Hypothalamus (tissue), 51 donors: ENCODE measurements at regions not wholly inside any gene's neighbourhood (a gene's known extent, or its start where the extent isn't known, plus 50 kb on each side); places are given as distances from the start of the nearest gene placed in this dataset.

ENCODE experiments used
- DNase-seq, 51 donors: peaks; one replicate each; lab custom pipeline; 2025; lab: John Stamatoyannopoulos, UW

- no peak for DNase-seq
Observed at GRCh38 chr2:120494446-120494845, 148.5 kb downstream of the INHBB start.

GRCh38 chr2:120495586-120495985, 149.7 kb downstream of the INHBB start:
- DNase-seq = no peak

DNA sequence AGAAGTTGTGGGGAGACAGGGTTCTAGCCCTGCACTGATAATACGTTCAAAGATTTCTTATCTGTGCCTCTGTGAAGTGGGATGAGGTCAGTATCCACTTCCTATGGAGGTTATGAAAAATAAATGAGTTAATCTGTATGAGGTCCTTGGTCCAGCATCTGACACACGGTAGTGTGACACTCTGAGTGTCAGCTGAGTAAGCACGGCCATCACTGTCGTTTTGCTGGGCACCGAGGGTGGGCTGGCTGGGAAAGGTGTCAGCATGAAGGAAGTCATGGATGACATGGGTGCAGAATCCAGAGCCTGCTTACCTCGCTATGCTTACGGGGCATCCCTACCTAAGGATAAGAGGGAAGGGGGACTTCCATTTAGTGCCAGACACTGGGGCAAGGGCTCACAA, 150.3 kb downstream of the INHBB start:
- DNase-seq = no peak

GRCh38 chr2:120496759-120497158, 150.8 kb downstream of the INHBB start:
- no peak for DNase-seq

- DNase-seq = no peak
Observed at GRCh38 chr2:120497261-120497977, 151.5 kb downstream of the INHBB start.

GRCh38 chr2:120498121-120498520, 152.2 kb downstream of the INHBB start:
- DNase-seq = no peak

GRCh38 chr2:120498576-120499394, 152.8 kb downstream of the INHBB start:
- DNase-seq = no peak

GRCh38 chr2:120499784-120500495, 154.0 kb downstream of the INHBB start:
- DNase-seq = no peak

- no peak for DNase-seq
Observed at GRCh38 chr2:120501591-120501990, 155.7 kb downstream of the INHBB start.

- DNase-seq = no peak
Observed at GRCh38 chr2:120502357-120502756, 156.4 kb downstream of the INHBB start.

DNA sequence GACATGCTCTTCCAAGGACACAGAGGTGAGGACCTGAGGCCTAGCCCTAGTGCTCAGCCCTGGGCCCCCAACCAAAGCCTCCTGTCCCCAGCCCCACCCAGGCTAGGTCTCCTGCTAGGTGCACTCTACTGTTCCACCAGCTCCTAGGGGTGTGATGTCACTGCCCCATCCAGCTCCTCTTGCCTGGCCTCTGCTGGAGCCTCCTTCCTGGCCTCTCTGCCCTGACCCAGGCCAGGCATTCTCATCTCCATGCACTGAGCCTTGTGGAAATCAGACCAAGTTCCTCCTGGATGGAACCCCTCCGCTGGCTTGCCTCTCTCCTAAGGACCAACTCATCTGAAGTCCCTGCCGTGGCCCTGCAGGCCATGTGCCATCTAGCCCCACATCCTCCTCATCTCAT, 156.8 kb downstream of the INHBB start:
- no peak for DNase-seq

GRCh38 chr2:120503206-120503792, 157.4 kb downstream of the INHBB start:
- no peak for DNase-seq

GRCh38 chr2:120503793-120504571, 158.0 kb downstream of the INHBB start:
- DNase-seq = peak in 1 of 51 donors; percentile 9

DNA sequence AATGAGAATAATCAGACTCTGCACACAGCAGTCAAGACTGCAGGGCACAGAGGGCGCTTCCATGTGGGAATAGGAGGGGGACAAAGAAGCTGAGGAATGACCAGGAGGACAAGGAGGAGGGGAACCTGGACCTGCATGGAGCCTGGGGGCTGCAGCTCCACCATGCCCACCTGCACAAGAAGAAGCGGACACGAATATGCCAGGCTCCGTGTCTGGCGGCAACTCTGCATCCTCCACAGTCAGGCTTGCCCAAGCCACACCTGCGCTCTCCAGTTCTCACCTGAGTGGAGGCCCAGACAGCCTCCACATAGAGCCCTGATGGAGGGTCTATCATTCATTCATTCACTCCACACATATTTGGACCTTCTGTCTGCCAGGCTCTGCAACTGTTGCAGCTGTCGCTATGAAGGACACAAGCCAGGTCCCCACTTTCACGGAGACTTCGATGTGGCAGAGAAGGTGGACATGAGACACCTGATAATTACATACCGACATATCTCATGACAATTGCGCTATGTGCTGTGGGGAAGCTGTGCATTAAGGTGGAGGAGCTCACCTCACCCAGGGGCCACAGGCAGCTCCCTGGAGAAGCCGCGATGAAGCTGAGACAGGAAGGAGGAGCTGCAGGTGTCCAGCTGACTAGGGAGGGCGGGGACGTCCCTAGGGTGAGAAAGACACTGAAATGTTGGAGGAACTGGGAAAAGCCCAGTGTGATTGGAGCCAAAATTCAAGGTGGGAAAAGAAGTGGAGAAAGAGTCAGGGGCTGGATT, 159.2 kb downstream of the INHBB start:
- no peak for DNase-seq

- DNase-seq = no peak
Observed at GRCh38 chr2:120508567-120509041, 162.7 kb downstream of the INHBB start.

DNA sequence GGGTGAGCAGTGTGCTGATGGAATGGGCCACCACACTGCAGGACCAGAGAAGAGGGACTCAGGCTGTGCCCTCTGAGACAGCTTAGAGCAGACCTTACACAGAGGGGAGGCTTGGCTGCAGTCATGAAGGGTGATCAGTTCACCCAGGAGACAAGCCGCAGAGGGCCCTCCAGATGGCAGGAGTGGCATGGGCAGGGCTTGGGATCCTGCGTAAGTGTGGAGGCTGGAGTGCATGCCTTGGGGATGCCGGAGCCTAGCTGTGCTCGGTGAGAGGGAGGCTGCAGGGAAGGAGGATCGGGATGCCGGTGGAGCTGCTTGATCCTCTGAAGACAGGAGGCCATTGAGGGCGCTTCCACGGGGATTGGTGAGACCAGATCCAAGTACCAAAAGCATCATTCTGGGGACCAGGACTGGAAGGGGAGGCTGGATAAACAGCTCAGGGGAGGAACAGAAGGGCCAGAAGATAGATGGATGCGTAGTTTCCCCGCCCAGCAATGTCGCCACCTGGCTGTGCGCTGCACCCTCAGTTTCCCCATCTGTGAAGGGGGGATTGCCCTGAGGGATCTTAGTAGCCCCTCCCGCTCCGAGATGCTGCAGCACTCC, 163.4 kb downstream of the INHBB start:
- no peak for DNase-seq

DNA sequence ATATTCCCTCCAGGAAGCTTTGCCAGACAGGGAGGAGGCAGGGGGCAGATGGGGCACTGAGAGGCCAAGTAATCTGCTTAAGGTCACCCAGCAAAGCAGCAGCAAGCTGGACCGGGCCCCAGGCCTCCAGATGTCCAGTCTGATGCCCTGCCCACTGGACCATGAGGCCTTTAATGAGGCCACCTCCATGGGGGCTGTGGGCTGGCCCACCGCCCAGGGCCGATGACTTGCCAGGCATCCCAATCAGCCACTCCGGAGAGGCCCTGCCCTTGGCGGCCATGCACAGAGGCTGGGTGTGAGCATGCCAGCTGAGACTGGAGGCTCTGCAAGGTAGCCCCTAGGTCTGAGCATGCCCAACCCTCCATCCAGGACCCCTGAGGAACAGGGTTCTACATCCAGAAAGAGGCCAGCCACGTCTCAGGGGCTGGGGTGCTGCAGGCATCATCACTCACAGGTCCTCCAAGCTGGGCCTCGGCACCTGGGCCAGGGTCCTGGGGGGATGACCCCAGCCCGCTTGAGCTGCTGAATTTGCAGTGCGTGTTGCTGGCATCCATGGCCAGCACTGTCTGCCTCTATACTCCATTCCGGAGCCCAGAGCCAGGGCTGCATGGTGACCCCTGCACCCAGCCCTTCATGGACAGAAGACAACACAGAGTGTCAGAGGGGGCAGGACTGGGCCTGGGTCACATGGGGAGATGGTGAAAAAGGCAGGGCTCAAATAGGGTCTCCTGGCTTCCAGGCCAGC, 164.2 kb downstream of the INHBB start:
- DNase-seq = peak in 22 of 51 donors; percentile 4 to 67 (median 38)

DNA sequence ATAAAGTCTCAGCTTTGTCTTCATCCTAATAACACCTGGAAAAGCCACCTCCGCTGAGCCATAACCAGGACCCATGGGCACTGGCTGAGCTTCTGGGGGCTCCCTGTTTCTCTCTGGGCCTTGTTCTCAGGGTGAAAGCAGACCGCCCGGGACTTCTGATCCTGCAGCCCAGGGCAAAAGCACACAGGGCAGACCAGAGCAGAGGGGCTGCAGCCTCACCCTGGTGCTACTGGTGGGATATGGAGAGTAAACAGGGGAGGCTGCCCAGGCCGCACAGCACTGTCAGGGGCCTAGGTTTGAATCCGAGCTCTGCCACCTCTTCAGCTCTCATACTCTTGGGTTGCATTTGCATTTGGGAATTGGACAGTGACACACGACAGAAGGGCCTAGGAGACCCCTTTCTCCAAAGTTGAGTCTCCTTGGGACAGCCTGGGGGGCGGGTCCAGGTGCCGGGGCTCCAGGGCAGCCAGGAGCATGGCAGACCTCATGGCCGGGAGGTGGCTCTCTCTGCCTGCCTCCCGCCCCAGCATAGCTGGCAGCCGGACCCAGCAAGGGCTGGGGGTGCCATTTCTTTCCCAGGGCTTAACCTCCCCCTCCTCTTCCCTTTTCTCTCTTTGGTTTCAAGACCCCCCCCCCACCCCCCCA, 164.9 kb downstream of the INHBB start:
- peak in 2 of 51 donors; percentile 10 to 17 for DNase-seq
